Lung (tissue), 11 donors: ENCODE measurements at regions not wholly inside any gene's neighbourhood (a gene's known extent, or its start where the extent isn't known, plus 50 kb on each side); places are given as distances from the start of the nearest gene placed in this dataset.

Experiments used
- ATAC-seq: fragments of 200-7000 bp; cut with Tn5 transposase; one replicate; pipeline ENCODE4 v1.9.1; 2020; ENCODE audit warnings: moderate number of reproducible peaks; ENCODE audit not compliant: insufficient read depth, low FRiP score
- DNase-seq, 3 donors: peaks; one replicate each; pipeline ENCODE4 v3.0.0-alpha.2; 2013 to 2017
- H3K27ac ChIP-seq, 2 donors: one replicate each; pipeline ENCODE4 v1.5.1; 2013; ENCODE audit warnings: mild to moderate bottlenecking in 2 of 2, moderate library complexity in 2 of 2, control low read depth in 1 of 2, inconsistent platforms in 1 of 2, low read depth in 1 of 2, low read length in 1 of 2
- H3K27me3 ChIP-seq, 3 donors: one replicate each; pipeline ENCODE4 v1.5.1; 2013; ENCODE audit warnings: low read length in 2 of 3; ENCODE audit not compliant: control insufficient read depth in 3 of 3, insufficient read depth in 3 of 3
- H3K36me3 ChIP-seq, 4 donors: one replicate each; pipeline ENCODE4 v1.5.1; 2013; ENCODE audit warnings: low read length in 4 of 4, mild to moderate bottlenecking in 1 of 4, moderate library complexity in 1 of 4; ENCODE audit not compliant: control insufficient read depth in 4 of 4, insufficient read depth in 4 of 4
- H3K4me1 ChIP-seq, 5 donors: one replicate each; pipeline ENCODE4 v1.5.1; 2013; ENCODE audit warnings: low read length in 5 of 5, mild to moderate bottlenecking in 2 of 5, moderate library complexity in 1 of 5; ENCODE audit not compliant: control insufficient read depth in 5 of 5, insufficient read depth in 5 of 5
- H3K4me3 ChIP-seq: one replicate; pipeline ENCODE4 v1.5.1; 2013; ENCODE audit warnings: mild to moderate bottlenecking, control low read depth, moderate library complexity
- H3K9ac ChIP-seq, 2 donors: one replicate each; pipeline ENCODE4 v1.5.1; 2013; ENCODE audit warnings: low read length in 2 of 2, control low read depth in 1 of 2; ENCODE audit not compliant: insufficient read depth in 1 of 2
- H3K9me3 ChIP-seq, 4 donors: one replicate each; pipeline ENCODE4 v1.5.1; 2013; ENCODE audit warnings: low read length in 3 of 4, mild to moderate bottlenecking in 1 of 4, moderate library complexity in 1 of 4; ENCODE audit not compliant: control insufficient read depth in 4 of 4, insufficient read depth in 3 of 4
- CTCF ChIP-seq: IDR thresholded peaks from 2 replicates; pipeline ENCODE4 v1.5.1; 2012; ENCODE audit warnings: mild to moderate bottlenecking; ENCODE audit errors: control extremely low read depth, extremely low read depth
- WGBS, 2 donors: extraction: QIAGEN DNeasy Blood & Tissue Kit; methylation state at CpG; one replicate each; pipeline ENCODE4 v1.1.7; 2013; 5-methylcytosine and 5-hydroxymethylcytosine counted together
- donor health status: control.
- donor health status: control.
- donor health status: Bipolar disorder and iron deficiency.
- donor health status: healthy.
- donor health status: DM: yes; HTN: yes; CAD: no.

- 84 to 93% methylated on average over 4 of the region's 4 CpGs for WGBS, 2 donors
- H3K9ac ChIP-seq, result no peak overlapping the region
- ATAC-seq (no peak), DNase-seq (peak in 2 of 3 donors; percentile 37 to 40)
- no peak for TF ChIP-seq CTCF
- H3K36me3 ChIP-seq, result no peaks in the 10 kb centered on the region
- H3K4me1 ChIP-seq, result peaks cover 0 to 10% (median 1%) of the 10 kb centered on the region in 5 donors
- no peak overlapping the region for H3K4me3 ChIP-seq
- H3K27ac ChIP-seq, result no peak overlapping the region
- H3K9me3 ChIP-seq, result no peaks in the 10 kb centered on the region
- peaks cover 0 to 3% (median 0%) of the 10 kb centered on the region in 3 donors for H3K27me3 ChIP-seq
Measured at GRCh38 chr19:30704771-30705330, 332.7 kb downstream of the ZNF536 start.

GRCh38 chr19:30703645-30704044, 331.5 kb downstream of the ZNF536 start:
- H3K27ac ChIP-seq, result no peak overlapping the region
- no peaks in the 10 kb centered on the region for H3K27me3 ChIP-seq
- no peak for ATAC-seq
- TF ChIP-seq CTCF, result no peak
- 83 to 89% methylated on average over 4 of the region's 4 CpGs for WGBS, 2 donors
- no peaks in the 10 kb centered on the region for H3K36me3 ChIP-seq
- no peak overlapping the region for H3K4me3 ChIP-seq
- peaks cover 0 to 10% (median 0%) of the 10 kb centered on the region in 5 donors for H3K4me1 ChIP-seq
- H3K9me3 ChIP-seq, result no peaks in the 10 kb centered on the region
- DNase-seq, result no peak
- H3K9ac ChIP-seq, result no peak overlapping the region

GRCh38 chr19:30701178-30701577, 329.0 kb downstream of the ZNF536 start:
- H3K4me1 ChIP-seq, result peaks cover 0 to 6% (median 0%) of the 10 kb centered on the region in 5 donors
- no peak overlapping the region for H3K9ac ChIP-seq
- H3K36me3 ChIP-seq, result no peaks in the 10 kb centered on the region
- H3K27me3 ChIP-seq, result no peaks in the 10 kb centered on the region
- no peak overlapping the region for H3K4me3 ChIP-seq
- ATAC-seq (no peak), DNase-seq (no peak)
- no peak for TF ChIP-seq CTCF
- no peaks in the 10 kb centered on the region for H3K9me3 ChIP-seq
- WGBS, 2 donors, result 87 to 91% methylated on average over 2 of the region's 2 CpGs
- no peak overlapping the region for H3K27ac ChIP-seq

- H3K4me3 ChIP-seq, result no peak overlapping the region
- DNase-seq, result no peak
- no peak overlapping the region for H3K9ac ChIP-seq
- no peaks in the 10 kb centered on the region for H3K36me3 ChIP-seq
- no peaks in the 10 kb centered on the region for H3K27me3 ChIP-seq
- no peak overlapping the region for H3K27ac ChIP-seq
- peaks cover 0 to 8% (median 0%) of the 10 kb centered on the region in 5 donors for H3K4me1 ChIP-seq
- WGBS, 2 donors, result 97% methylated on average over 3 of the region's 3 CpGs
- no peaks in the 10 kb centered on the region for H3K9me3 ChIP-seq
- no peak for TF ChIP-seq CTCF
- no peak for ATAC-seq
Measured at GRCh38 chr19:30699871-30700280, 327.7 kb downstream of the ZNF536 start.
